NCI-H1105 (cell line): ENCODE measurements at regions not wholly inside any gene's neighbourhood (a gene's known extent, or its start where the extent isn't known, plus 50 kb on each side); places are given as distances from the start of the nearest gene placed in this dataset.
"Not testable (repeated sequence)": the region's sequence is repeated elsewhere in the genome, so short reads cannot be mapped to it uniquely, and the experiment has no call there.

ENCODE experiments used
- DNase-seq: peaks from one replicate; lab custom pipeline; 2025; lab: John Stamatoyannopoulos, UW

DNA sequence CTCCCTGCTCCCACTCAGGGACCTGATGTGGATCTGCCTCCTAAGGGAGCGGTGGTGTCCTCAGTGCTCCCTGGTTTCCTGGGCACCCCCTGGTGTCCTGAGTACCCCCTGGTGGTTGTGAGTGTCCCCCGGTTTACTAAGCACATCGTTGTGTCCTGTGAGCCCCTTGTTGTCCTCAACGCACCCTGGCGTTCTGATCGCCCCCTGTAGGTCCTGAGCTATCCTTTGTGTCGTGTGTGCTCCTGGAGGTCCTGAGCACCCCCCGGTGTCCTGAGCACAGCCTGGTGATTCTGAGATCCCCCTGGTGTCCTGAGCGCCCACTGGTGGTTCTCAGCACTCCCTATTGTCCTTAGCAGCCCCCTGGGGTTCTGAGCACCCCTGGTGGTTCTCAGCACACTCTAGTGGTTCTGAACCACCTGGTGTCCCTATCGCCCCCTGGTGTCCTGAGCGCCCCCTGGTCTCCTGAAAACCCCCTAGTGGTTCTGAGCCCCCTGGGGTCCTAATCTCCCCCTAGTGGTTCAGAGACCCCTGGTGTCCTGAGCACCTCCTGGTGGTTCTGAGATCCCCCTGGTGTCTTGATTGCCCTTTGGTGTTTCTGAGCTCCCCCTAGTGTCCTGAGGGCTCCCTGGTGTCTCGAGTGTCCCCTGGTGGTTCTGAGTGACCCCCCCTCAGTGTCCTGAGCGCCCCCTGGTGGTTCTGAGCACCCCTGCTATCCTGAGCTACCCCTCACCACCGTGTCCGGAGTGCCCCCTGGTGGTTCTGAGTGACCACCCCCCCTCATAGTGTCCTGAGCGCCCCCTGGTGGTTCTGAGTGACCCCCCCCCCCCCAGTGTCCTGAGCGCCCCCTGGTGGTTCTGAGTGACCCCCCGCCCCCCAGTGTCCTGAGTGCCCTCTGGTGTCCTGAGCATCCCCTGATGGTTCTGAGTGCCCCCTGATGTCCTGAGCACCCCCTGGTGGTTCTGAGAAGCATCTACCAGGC is 615.1 kb downstream of the TMEM121 start:
- DNase-seq: no peak

DNA sequence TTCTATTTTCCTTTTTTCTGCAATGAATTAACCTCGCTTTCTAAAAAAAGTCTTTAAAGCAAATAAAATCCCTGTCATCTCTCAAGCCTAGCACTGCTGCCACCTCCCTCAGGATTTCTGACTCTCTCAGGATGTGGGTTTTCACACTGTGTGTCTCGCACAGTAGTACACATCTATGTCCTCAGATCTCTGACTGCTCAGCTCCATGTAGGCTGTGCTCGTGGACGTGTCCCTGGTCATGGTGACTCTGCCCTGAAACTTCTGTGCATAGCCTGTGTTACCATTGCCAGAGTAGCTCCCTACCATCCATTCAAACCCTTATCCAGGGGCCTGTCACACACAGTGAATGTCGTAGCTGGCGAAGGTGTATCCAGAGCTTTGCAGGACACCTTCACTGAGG is 619.3 kb downstream of the TMEM121 start:
- DNase-seq: not testable (repeated sequence)

DNA sequence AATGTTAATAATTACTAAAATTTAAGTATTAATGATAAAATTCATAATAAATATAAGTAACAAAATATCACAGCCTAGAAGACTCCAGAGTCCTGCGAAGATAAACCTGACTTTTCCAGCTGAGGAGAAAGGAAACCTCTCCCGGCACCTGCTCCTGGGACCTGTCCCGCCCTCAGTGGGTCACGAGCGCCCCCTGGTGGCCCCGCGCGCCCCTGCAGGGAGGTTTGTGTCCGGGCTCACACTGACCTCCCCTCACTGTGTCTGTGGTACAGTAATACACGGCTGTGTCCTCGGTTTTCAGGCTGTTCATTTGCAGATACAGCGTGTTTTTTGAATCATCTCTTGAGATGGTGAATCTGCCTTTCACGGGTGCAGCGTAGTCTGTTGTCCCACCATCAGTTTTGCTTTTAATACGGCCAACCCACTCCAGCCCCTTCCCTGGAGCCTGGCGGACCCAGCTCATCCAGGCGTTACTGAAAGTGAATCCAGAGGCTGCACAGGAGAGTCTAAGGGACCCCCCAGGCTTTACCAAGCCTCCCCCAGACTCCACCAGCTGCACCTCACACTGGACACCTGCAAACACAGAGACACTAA is 627.1 kb downstream of the TMEM121 start:
- peak; percentile 42 for DNase-seq

DNA sequence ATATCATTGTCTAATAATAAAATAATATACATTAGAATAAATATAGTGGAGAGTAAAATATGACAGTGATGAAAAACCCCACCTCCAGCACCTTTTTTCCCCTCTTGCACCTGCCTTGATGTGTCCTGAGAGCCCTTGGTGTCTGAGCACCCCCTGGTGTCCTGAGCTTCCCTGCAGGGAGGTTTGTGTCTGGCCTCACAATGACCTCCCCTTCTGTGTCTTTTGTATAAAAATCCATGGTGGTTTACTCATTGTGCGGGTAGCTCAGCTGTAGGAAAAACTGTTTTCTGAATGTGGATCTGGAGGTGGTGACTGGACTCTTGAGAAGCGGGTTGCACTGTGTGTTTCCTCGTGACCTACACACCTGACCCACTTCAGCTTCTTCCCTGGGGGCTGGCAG is 636.9 kb downstream of the TMEM121 start:
- DNase-seq: no peak

DNA sequence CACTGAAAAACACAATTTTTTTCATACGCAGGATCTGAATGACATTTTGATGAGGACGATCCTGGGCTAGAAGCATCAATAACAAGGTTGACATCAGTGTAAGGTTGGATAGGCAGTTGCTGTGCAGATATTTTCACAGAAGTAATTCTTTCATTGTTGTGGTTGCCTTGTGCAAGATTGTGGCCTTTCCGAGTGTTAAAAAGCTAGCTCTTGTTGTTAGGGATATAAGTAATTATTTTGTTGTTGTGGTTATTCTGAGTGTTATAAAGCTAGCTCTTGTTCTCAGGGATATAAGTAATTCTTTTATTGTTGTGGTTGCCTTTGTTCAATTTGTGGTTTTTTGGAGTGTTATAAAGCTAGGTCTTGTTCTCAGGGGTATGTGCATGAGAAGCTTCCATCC is 637.4 kb downstream of the TMEM121 start:
- not testable (repeated sequence) for DNase-seq

DNA sequence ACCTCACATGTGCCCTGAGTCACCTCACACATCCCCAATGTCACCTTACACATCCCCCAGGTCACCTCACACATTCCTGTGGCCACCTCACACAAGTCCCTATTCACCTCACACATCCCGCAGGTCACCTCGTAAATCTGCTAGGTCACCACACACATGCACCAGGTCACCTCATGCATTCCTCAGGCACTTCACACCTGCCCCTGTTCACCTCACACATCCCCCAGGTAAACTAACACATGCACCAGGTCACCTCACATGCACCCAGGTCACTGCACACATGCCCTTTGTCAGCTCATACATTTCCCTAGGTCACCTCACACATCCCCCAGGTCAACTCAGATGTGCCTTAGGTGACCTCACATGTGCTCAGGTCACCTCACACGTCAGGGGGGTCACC is 639.8 kb downstream of the TMEM121 start:
- no peak for DNase-seq

DNA sequence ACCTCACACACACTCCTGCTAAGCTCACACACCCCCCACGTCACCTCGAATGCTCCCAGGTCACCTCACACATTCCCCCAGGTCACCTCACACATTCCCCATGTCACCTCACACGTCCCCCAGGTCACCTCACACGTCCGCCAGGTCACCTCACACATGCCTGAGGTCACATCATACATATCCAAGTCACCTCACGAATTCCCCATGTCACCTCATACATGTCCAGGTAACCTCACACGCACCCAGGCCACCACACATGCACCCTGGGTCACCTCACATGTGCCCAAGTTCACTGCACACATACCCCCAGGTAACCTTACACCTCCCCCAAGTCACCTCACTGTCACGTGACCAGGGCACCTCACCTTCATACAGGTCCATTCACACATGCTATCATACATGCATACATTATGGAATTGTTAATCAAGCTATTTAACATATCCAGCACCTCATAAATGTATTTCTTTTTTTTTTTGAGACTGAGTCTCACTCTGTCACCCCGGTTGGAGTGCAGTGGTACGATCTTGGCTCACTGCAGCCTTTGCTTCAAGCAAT is 640.3 kb downstream of the TMEM121 start:
- DNase-seq: no peak

DNA sequence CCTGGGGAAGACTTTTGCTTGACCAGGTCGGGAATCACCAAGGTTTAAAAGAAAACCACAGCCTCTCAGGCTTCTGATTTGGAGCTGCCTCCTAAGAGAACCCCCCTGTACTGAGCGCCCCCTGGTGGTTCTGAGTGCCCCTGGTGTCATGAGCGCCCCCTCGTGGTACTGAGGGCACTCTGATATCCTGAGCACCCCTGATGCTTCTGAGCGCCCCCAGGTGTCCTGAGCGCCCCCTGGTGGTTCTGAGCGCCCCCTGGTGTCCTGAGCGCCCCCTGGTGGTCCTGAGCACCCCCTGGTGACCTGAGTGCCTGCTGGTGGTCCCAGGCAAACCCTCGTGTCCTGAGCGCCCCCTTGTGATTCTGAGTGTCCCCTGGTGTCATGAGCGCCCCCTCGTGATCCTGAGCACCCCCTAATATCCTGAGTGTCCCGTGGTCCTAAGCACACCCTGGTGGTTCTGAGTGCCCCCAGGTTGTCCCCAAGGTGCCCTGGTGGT is 643.8 kb downstream of the TMEM121 start:
- not testable (repeated sequence) for DNase-seq

DNA sequence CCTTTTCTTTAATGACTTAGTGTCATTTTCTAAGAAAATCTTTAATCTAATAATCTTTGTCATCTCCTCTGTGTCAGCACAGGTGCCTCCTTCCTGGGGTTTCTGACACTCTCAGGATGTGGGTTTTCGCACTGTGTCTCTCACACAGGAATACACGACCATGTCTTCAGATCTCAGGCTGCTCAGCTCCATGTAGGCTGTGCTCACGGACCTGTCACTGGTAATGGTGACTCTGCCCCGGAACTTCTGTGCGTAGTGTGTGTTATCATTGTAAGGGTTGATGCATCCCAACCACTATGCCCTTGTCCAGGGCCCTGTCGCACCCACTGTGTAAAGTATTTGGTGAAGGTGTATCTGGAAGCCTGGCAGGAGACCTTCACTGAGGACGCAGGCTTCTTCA is 647.8 kb downstream of the TMEM121 start:
- DNase-seq: no peak

DNA sequence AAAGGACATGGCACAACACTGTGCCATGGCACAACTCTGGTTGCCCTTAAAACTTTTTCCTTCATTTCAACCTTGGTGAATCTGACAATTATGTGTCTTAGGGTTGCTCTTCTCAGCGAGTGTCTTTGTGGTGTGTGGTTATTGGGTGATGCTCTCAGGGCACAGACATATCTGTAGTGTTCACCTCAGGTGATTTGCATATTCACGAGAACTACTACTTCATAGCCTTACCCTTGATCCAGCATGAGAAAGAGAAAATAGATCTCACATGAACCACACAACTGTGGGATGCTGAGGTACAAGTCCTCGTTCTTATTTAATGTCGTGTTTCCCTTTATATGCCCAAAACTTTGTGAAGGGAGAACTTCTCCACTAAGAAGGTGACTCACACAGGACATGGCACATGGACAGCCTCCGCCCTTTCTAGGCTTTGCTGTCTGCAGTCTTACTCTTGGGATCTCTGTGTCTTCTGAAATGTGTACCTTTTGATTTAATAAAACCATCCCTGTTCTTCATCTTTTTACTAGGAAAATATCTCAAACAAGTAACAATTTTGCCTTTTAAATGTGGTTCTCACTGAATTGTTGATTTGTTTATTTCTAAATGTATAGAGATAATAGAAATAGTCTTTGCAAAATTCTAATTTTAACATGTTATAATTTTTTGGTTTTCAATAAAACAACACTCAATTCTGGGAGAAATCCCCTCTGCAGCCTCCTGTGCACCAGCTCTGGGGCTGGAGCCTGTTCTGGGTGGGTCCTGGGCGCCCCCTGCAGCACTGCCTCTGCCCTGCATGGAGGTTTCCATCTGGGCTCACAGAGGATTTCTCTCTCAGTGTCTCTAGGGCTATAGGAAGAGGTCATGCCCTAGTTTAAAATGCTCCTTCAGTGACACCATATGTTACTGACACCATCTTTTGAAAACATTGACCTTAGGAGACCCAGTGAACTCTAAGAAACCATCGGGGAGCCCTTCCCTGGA is 651.2 kb downstream of the TMEM121 start:
- DNase-seq: not testable (repeated sequence)

DNA sequence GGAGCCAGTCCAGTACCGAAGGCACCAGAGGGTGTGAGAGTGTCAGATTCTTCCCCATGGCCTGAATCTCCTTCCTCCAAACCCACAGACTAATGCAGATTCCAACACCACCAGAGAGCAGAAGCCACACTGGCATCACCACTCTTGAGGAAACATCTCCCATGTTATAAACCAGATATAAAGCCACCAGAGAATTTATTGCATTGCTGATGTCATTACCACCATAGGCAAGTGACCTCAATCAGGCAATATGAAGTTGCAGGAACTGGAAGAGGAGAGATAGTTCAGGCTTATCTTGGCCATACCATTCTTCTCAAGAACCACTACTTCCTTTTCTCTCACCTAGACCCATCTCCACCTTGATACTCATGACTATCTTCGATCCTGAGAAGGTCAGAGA is 653.4 kb downstream of the TMEM121 start:
- no peak for DNase-seq

DNA sequence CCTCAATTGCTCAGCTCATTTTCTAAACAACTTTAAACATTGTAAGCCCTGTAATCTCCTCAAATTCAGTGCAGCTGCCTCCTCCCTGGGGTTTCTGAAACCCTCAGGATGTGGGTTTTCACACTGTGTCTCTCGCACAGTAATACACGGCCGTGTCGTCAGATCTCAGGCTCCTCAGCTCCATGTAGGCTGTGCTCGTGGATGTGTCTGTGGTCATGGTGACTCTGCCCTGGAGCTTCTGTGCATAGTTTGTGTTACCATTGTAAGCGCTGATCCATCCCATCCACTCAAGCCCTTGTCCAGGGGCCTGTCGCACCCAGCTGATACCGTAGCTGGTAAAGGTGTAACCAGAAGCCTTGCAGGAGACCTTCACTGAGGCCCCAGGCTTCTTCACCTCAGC is 658.4 kb downstream of the TMEM121 start:
- not testable (repeated sequence) for DNase-seq

DNA sequence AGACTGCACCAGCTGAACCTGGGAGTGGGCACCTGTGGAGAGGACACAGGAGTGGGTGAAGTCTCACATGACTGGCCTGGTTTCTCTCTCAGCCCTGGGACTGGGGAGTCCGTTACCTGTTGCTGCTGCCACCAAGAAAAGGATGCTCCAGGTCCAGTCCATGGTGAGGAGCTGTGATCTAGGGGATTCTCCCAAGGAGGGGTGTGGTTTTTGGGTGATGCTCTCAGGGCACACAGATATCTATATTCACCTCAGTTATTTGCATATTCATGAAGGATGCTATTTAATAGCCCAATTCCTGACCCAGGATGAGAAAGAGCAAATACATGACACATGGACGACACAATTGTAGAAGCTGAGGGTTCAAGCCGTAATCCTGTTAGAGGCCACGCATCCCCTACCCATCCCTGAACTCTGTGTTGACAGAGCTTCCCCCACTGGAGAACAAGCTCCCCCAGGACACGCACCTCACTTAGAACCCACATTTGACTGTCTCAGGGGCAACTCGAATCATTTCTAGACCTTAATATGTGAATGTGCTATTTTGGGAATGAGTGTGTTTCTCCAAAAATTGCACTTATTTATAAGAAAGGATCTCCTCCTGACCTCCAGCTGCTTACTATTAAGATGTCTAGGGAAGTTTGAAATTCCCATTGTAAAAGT is 658.9 kb downstream of the TMEM121 start:
- not testable (repeated sequence) for DNase-seq

DNA sequence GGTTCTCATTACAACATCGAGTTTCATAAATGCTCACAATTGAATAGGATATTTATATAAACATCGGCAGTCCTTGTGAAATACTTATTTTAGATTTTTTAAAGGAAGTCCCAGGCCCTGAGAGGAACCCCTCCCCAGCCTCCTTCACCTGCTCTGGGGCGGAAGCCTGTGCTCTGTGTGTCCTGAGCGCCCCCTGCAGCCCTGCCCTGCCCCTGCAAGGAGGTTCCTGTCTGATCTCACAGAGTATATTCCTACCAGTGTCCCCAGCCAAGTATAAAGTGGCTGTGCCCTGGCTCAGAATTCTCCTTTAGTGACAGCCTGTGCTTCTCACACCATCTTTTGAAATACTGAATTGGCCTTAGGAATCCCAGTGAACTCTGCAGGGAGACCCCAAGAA is 659.5 kb downstream of the TMEM121 start:
- DNase-seq: no peak

DNA sequence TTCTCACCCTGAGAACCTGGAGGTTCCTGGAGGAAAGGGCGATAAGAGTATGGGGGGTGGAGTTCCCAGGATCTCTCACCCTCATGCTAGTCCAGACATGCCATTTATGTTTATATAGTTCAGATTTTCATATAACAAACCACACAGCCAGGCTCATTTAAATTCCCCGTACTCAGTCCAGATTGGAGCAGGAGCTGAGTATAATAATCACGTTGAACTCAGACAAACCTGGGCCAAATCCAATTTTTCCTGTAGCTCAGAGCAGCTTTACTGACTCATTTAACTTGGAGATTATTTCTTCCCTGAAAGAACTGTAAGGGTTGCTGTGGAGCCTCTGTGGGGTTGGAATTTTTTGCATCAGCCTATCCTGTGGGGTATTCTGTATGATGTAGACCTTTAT is 660.8 kb downstream of the TMEM121 start:
- DNase-seq: peak; percentile 47

DNA sequence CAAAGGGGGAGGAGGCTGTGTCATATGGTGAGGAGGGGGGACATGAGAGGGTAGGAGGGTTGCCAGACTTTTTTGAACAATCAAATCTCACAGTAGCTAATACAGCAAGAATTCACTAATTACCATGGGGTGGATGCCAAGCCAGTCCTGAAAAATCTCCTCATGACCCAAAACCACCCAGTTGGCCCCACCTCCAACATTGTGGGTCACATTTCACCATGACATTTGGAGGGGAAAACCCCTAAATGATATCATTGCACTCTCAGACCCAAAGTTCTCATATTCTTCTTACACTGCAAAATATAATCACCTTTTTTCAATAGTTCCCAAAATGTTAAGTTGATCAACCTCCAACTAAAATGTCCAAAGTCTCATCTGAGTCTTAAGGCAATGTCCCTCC is 666.3 kb downstream of the TMEM121 start:
- not testable (repeated sequence) for DNase-seq

DNA sequence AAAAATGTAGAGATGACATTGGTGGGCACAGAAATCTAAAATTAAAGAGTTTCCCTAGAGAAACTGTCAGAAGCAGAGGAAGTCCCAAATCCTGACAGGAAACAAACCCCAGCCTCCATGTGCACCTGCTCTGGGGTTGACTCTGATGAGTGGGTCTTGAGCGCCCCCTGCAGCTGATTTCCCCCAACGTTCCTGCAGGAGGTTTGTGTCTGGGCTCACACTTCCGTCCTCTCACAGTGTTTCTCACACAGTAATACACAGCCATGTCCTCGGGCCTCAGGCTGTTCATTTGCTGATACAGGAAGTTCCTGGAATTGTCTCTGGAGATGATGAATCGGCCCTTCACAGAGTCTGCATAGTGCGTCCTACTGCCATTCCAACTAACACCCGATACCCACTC is 670.1 kb downstream of the TMEM121 start:
- DNase-seq: not testable (repeated sequence)

DNA sequence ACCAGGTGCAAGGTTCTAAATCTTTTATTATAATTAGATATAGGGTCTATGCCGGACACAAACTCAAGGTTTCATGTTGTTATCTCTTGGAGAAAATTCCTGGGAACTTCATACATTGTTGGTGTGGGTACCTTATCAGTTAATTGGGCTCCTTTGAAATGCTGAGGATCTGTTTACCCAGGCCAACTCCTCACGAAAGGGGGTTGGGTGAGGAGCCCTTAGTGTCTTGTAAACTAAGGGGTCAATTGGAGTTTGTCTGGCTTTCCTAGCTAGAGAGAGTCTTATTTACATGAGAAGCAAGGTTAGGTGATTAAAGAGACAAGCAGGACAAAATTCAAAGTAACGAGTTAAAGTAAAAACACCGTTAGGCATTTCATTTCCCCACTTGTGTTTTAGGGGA is 670.9 kb downstream of the TMEM121 start:
- DNase-seq: not testable (repeated sequence)

DNA sequence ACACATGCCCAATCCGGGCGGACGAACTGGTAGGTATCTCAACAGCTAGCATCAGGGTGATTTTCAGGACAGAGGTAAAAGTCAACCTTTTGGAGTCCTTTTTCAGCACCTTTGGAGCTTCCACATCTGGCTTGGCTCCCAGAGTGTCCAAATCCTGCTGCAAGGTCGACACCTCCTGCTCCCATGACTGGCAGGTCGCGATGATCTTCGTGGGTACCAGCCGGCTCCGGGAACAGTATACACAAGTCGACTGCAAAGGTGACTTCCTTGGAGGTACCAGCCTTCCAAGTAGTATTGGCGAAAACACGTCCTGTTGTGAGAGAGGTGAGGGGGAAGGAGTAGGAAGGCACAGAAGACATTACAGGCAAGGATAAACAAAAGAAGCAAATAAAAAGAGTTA is 672.7 kb downstream of the TMEM121 start:
- no peak for DNase-seq

DNA sequence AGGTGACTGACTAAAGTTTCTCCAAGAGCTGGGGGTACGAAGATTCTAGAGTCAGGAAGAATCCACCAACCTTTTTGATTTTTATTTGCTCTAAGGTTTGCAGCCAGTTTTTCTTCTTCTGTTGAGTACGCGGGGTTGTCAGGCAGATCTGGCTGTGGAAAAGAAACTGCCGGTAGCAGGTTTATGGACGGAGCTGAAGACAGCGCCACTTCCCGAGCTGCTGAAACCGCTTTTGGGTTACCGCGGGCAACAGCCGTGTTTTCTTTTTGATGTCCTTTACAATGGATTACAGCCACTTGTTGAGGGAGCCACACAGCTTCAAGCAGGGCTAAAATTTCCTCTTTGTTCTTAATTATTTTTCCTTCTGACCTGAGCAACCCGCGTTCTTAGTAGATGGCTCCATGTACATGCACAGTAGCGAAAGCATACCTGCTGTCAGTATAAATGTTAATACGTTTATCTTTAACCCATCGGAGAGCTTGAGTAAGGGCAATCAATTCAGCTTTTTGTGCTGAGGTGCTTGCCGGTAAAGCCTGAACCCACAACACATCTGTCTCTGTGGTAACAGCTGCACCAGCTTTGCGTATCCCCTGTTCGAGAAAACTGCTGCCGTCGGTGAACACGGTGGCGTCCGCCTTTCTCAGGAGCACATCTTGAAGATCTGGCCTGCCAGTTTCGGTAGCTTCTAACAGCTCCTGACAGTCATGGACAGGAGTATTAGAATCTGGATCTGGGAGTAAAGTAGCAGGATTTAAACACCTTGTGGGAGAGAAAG is 674.3 kb downstream of the TMEM121 start:
- no peak for DNase-seq
